ENCODE measurements at regions not wholly inside any gene's neighbourhood (a gene's known extent, or its start where the extent isn't known, plus 50 kb on each side); places are given as distances from the start of the nearest gene placed in this dataset.

- Histone ChIP-seq H3K79me2 (ENCODE audit: insufficient read depth, low read length) (no peaks in the 10 kb centered on the region), H3K18ac (ENCODE audit: insufficient read length, low read depth, low read length) (no peak overlapping the region), H2BK5ac (ENCODE audit: insufficient read length, low read length) (no peak overlapping the region), H4K5ac (ENCODE audit: insufficient read length, low read depth, low read length) (no peak overlapping the region), H4K8ac (replicated peaks; ENCODE audit: insufficient read length, low read depth, low read length) (no peak overlapping the region), H3K4ac (ENCODE audit: low read depth, low read length) (no peak overlapping the region), H3K4me1 (ENCODE audit: insufficient read depth, low read length) (no peaks in the 10 kb centered on the region), H4K20me1 (ENCODE audit: control insufficient read depth, insufficient read depth, insufficient read length) (no peaks in the 10 kb centered on the region), H3K27me3 (ENCODE audit: insufficient read depth, low read length) (no peaks in the 10 kb centered on the region), H2AK5ac (ENCODE audit: insufficient read length, low read length) (no peak overlapping the region), H4K91ac (ENCODE audit: insufficient read length, low read depth, low read length) (no peak overlapping the region), H3K27ac (ENCODE audit: insufficient read length, low read depth, low read length) (no peak overlapping the region), H3K4me2 (ENCODE audit: insufficient read depth, insufficient read length, low read length) (no peak overlapping the region), H2AFZ (ENCODE audit: low read length) (no peak overlapping the region), H2BK12ac (ENCODE audit: insufficient read length, low read depth, low read length) (no peak overlapping the region), H3K9ac (ENCODE audit: extremely low read depth, insufficient read length, low read length) (no peak overlapping the region), H3T11ph (ENCODE audit: low read length) (no peak overlapping the region), H3K9me3 (ENCODE audit: control insufficient read depth, low read depth, low read length) (no peaks in the 10 kb centered on the region), H3K79me1 (ENCODE audit: insufficient read depth, low read depth, low read length, poor library complexity, severe bottlenecking) (no peaks in the 10 kb centered on the region), H3K56ac (ENCODE audit: insufficient read length, low read depth, low read length) (no peak overlapping the region), H2BK20ac (ENCODE audit: low read depth, low read length, poor library complexity, severe bottlenecking) (no peak overlapping the region), H3K23me2 (ENCODE audit: insufficient read length, low read depth, low read length, poor library complexity, severe bottlenecking) (no peaks in the 10 kb centered on the region), H3K14ac (ENCODE audit: insufficient read depth, low read length) (no peak overlapping the region), H3K23ac (ENCODE audit: insufficient read length, low read depth, low read length) (no peak overlapping the region), H2BK15ac (ENCODE audit: low read depth, low read length) (no peak overlapping the region), H2BK120ac (ENCODE audit: low read depth, low read length, poor library complexity, severe bottlenecking) (no peak overlapping the region)
- no CpG with 5 or more reads among the region's 7 CpGs for WGBS (ENCODE audit: extremely low coverage, insufficient read length, low lambda C conversion rate)
- no peak for DNase-seq
- TF ChIP-seq CTCF (conservative IDR thresholded peaks at IDR 0.05): no peak
- no peak overlapping the region for H3K4me3 Mint-ChIP-seq
- peaks cover 5 to 9% of the 10 kb centered on the region in 2 experiments for H3K4me1 Mint-ChIP-seq
- H3K27ac Mint-ChIP-seq: no peak overlapping the region
- peaks cover 4 to 10% (median 5%) of the 10 kb centered on the region in 3 experiments; a peak in 6 of 7 replicates for H3K36me3 Mint-ChIP-seq (ENCODE audit: insufficient read depth in 1 of 3, low read depth in 3 of 3)
- peaks cover 8 to 11% of the 10 kb centered on the region in 2 experiments for H3K9me3 Mint-ChIP-seq
- peaks cover 5% of the 10 kb centered on the region for H3K27me3 Mint-ChIP-seq (ENCODE audit: low read depth)
Observed at GRCh38 chr20:56793916-56794315, 164.8 kb downstream of the TFAP2C start.
